Right lobe of liver (tissue), 4 donors: ENCODE measurements at regions not wholly inside any gene's neighbourhood (a gene's known extent, or its start where the extent isn't known, plus 50 kb on each side); places are given as distances from the start of the nearest gene placed in this dataset.

Experiments
- POLR2A ChIP-seq: fragments of 450-650 bp; IDR thresholded peaks from one replicate; pipeline ENCODE4 v1.6.1; 2017; ENCODE audit warnings: antibody characterized with exemption, mild to moderate bottlenecking
- TF ChIP-seq, protein P1 (sequence below), 4 donors: fragments of 200-600 bp in 3 of 4; fragments of 450-650 bp in 1 of 4; IDR thresholded peaks; one replicate each; pipeline versions ENCODE4 v1.5.1 to v1.8.0; 2016 to 2022; ENCODE audit warnings: antibody characterized with exemption in 4 of 4, mild to moderate bottlenecking in 2 of 4
- donor health status: DM: no; HTN: no; CAD: no.
- donor health status: DM: no; HTN: no; CAD: no.
- donor health status: DM: no; HTN: yes; CAD: no.

DNA sequence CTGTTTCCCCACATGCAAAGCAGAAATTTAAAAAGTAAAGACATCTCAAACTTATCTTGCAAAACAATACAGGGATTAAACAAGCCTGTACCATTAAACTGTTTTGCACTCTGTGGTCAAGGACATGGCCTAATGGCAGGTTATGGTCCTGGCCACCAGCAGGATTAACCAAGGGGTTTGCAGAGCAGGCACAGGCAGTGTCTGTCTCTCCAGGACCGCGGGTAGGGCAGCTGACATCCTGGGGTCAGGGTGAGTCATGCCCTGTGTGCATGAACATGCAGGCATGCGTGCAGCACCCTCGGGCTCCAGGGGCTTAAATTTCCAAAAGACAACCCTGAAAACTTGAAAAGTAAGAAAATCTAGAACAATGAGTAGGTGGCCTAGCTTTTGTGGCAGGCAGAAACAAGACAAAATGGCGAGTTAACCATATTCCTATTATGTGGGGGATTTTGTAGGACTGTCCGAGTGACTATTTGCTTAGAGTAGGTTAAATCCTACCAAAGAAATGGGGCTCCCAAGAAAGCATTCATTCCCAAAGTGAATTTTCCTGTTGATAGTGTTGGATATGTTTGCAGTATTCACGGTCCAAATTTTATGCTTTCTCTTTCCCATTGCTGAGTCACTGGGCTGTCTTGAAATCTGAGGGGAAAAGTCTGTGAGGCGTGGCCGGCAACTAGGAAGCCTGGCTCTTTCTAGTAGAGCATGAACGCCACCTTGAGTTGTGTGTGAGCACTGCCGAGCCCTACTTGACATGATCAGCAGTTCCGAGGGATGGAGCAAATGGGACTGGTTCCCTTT, 158.4 kb upstream of the FAM20A start:
- TF ChIP-seq, protein P1, sequence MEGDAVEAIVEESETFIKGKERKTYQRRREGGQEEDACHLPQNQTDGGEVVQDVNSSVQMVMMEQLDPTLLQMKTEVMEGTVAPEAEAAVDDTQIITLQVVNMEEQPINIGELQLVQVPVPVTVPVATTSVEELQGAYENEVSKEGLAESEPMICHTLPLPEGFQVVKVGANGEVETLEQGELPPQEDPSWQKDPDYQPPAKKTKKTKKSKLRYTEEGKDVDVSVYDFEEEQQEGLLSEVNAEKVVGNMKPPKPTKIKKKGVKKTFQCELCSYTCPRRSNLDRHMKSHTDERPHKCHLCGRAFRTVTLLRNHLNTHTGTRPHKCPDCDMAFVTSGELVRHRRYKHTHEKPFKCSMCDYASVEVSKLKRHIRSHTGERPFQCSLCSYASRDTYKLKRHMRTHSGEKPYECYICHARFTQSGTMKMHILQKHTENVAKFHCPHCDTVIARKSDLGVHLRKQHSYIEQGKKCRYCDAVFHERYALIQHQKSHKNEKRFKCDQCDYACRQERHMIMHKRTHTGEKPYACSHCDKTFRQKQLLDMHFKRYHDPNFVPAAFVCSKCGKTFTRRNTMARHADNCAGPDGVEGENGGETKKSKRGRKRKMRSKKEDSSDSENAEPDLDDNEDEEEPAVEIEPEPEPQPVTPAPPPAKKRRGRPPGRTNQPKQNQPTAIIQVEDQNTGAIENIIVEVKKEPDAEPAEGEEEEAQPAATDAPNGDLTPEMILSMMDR (IDR thresholded peaks at IDR 0.05): peak; percentile 84 to 98 (median 91)
- TF ChIP-seq POLR2A: peak; percentile 50
